ENCODE measurements at regions not wholly inside any gene's neighbourhood (a gene's known extent, or its start where the extent isn't known, plus 50 kb on each side); places are given as distances from the start of the nearest gene placed in this dataset.

- TF ChIP-seq POLR2A (IDR thresholded peaks at IDR 0.05; ENCODE audit: extremely low read depth, insufficient read length), result no peak
- TF ChIP-seq CTCF (IDR thresholded peaks at IDR 0.05; ENCODE audit: low read depth, low read length), result no peak
- TF ChIP-seq MYC (IDR thresholded peaks at IDR 0.05; ENCODE audit: low read depth, low read length), result no peak
Measured at GRCh38 chr6:91094806-91095475, 508.1 kb upstream of the MAP3K7 start.
